ENCODE measurements at regions not wholly inside any gene's neighbourhood (a gene's known extent, or its start where the extent isn't known, plus 50 kb on each side); places are given as distances from the start of the nearest gene placed in this dataset.

GRCh38 chr13:103222683-103223082 is 156.5 kb upstream of the SLC10A2 start:
- no peak for TF ChIP-seq GATA2 (IDR thresholded peaks at IDR 0.05; ENCODE audit: low read depth, low read length)
- TF ChIP-seq GATA3 (IDR thresholded peaks at IDR 0.05; ENCODE audit: low read depth, low read length): no peak

Data from SH-SY5Y (cell line).